H1 (cell line): ENCODE measurements at regions not wholly inside any gene's neighbourhood (a gene's known extent, or its start where the extent isn't known, plus 50 kb on each side); places are given as distances from the start of the nearest gene placed in this dataset.

Experiments
- CTCF ChIP-seq, 3 experiments: IDR thresholded peaks; 1 replicate in 2 of 3; 2 replicates in 1 of 3; pipeline versions ENCODE4 v1.5.1 to v1.6.1; 2011; ENCODE audit warnings: low read length in 3 of 3, mild to moderate bottlenecking in 3 of 3, inconsistent platforms in 2 of 3, low read depth in 1 of 3, moderate library complexity in 1 of 3; ENCODE audit not compliant: insufficient read depth in 1 of 3; ENCODE audit errors: control extremely low read depth in 1 of 3
- E2F6 ChIP-seq: IDR thresholded peaks from 2 replicates; pipeline ENCODE4 v1.6.1; 2012; ENCODE audit warnings: inconsistent platforms
- EZH2 ChIP-seq: fragments of 200-600 bp; sonication (generic); IDR thresholded peaks from 2 replicates; pipeline ENCODE4 v1.7.1; 2012; ENCODE audit warnings: low read depth, mild to moderate bottlenecking, moderate library complexity, low read length, inconsistent platforms; ENCODE audit not compliant: severe bottlenecking
- MAX ChIP-seq: IDR thresholded peaks from 2 replicates; pipeline ENCODE4 v1.6.1; 2012; ENCODE audit warnings: inconsistent platforms
- POLR2AphosphoS5 ChIP-seq: IDR thresholded peaks from 2 replicates; pipeline ENCODE4 v1.6.1; 2011; ENCODE audit warnings: low read depth, low read length
- RXRA ChIP-seq: IDR thresholded peaks from 2 replicates; pipeline ENCODE4 v1.6.1; 2011; ENCODE audit warnings: low read depth, mild to moderate bottlenecking, low read length, moderate library complexity; ENCODE audit not compliant: insufficient read depth
- TAF1 ChIP-seq: IDR thresholded peaks from 2 replicates; pipeline ENCODE4 v1.6.1; 2011; ENCODE audit warnings: mild to moderate bottlenecking, low read depth, low read length

GRCh38 chr4:131382839-131383238, 1766.3 kb upstream of the PCDH10 start:
- TF ChIP-seq MAX (no peak), POLR2AphosphoS5 (no peak), RXRA (no peak), CTCF (IDR thresholded peaks at IDR 0.05; ENCODE audit: control extremely low read depth in 1 of 3, insufficient read depth in 1 of 3, low read depth in 1 of 3, low read length in 3 of 3) (no peak), E2F6 (no peak), EZH2 (no peak), TAF1 (no peak)
